ENCODE measurements at regions not wholly inside any gene's neighbourhood (a gene's known extent, or its start where the extent isn't known, plus 50 kb on each side); places are given as distances from the start of the nearest gene placed in this dataset.

DNA sequence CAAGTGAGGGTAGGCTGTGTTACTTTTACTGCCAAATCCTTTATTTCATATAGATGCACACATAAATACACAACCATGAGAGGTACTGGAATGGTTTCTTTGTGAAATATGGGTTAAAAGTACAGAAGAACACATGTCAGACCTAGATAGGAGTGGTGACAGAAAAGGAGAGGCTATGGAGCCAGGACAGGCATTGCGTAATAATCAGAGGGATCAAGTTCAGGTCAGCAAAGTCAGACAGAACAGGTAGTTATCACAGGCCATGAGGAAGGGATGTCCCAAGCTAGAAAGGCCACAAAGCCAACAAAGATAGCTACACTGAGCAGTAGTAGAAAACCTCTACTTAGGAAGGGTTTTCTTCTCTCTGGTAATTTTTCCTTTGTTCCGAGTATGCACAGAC is 272.6 kb downstream of the KCNN2 start:
- BruUV-seq (replicated peaks), result no TSS peak
- WGBS (ENCODE audit: insufficient coverage, insufficient replicate concordance, low lambda C conversion rate, missing lambda C conversion rate), result 48% methylated on average over 2 of the region's 2 CpGs
- POLR2A ChIA-PET, result no interaction called here

GRCh38 chr5:114612406-114612805 is 250.5 kb downstream of the KCNN2 start:
- Histone ChIP-seq H3K27ac (ENCODE audit: control insufficient read depth, insufficient read depth) (no peak overlapping the region), H2AFZ (ENCODE audit: control insufficient read depth, low read depth, low read length) (no peak overlapping the region), H3K79me2 (ENCODE audit: control insufficient read depth, insufficient read depth, low read length) (no peaks in the 10 kb centered on the region), H3K27me3 (replicated peaks in 1 of 2; ENCODE audit: control insufficient read depth in 2 of 2, insufficient read depth in 2 of 2, low read length in 1 of 2) (no peaks in the 10 kb centered on the region), H3K9ac (ENCODE audit: control insufficient read depth, insufficient read depth, low read length) (no peak overlapping the region), H3K4me2 (ENCODE audit: control insufficient read depth, insufficient read depth) (no peak overlapping the region), H3K36me3 (ENCODE audit: control insufficient read depth in 2 of 2, insufficient read depth in 2 of 2, low read length in 1 of 2) (no peaks in the 10 kb centered on the region), H3K9me3 (replicated peaks; ENCODE audit: control insufficient read depth, insufficient read depth, low read length) (no peaks in the 10 kb centered on the region), H4K20me1 (ENCODE audit: control insufficient read depth, insufficient read depth) (no peaks in the 10 kb centered on the region), H3K4me1 (ENCODE audit: control insufficient read depth, insufficient read depth, low read length) (no peaks in the 10 kb centered on the region), H3K4me3 (no peak overlapping the region)
- SMC1A ChIA-PET (ENCODE audit: uncharacterized antibody, unreplicated experiment), result no interaction called here
- no peak for ATAC-seq
- DNase-seq (ENCODE audit: low read depth, low spot score), result no peak
- no peak for FAIRE-seq
- RAD21 ChIA-PET (ENCODE audit: unreplicated experiment), result no interaction called here
- in situ Hi-C loops (cut with MboI) (no loop called here), intact Hi-C loops (cut with micrococcal nuclease; ENCODE audit: unreplicated experiment) (no loop called here)
- CTCF ChIA-PET, result no interaction called here
- no peak for TF ChIP-seq NRF1 (conservative IDR thresholded peaks at IDR 0.05; ENCODE audit: low read depth, low read length)
- no peak for TF ChIP-seq FOXK2 (IDR thresholded peaks at IDR 0.05)
- TF ChIP-seq USF2 (IDR thresholded peaks at IDR 0.05; ENCODE audit: borderline replicate concordance, low read depth, low read length), result no peak
- no peak for TF ChIP-seq ASH2L (IDR thresholded peaks at IDR 0.05; ENCODE audit: borderline replicate concordance, low read depth)
- TF ChIP-seq SIN3A (IDR thresholded peaks at IDR 0.05; ENCODE audit: low read depth, low read length), result no peak
- TF ChIP-seq, protein P1, sequence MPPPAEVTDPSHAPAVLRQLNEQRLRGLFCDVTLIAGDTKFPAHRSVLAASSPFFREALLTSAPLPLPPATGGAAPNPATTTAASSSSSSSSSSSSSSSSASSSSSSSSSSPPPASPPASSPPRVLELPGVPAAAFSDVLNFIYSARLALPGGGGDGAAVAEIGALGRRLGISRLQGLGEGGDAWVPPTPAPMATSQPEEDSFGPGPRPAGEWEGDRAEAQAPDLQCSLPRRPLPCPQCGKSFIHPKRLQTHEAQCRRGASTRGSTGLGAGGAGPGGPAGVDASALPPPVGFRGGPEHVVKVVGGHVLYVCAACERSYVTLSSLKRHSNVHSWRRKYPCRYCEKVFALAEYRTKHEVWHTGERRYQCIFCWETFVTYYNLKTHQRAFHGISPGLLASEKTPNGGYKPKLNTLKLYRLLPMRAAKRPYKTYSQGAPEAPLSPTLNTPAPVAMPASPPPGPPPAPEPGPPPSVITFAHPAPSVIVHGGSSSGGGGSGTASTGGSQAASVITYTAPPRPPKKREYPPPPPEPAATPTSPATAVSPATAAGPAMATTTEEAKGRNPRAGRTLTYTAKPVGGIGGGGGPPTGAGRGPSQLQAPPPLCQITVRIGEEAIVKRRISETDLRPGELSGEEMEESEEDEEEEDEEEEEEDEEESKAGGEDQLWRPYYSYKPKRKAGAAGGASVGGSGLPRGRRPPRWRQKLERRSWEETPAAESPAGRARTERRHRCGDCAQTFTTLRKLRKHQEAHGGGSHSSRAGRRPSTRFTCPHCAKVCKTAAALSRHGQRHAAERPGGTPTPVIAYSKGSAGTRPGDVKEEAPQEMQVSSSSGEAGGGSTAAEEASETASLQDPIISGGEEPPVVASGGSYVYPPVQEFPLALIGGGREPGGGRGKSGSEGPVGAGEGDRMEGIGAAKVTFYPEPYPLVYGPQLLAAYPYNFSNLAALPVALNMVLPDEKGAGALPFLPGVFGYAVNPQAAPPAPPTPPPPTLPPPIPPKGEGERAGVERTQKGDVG (CRISPR knock-in tag; IDR thresholded peaks at IDR 0.05), result no peak
- POLR2A ChIA-PET, result no interaction called here
- 28% methylated on average over 3 of the region's 3 CpGs for WGBS (ENCODE audit: insufficient coverage, insufficient replicate concordance, low lambda C conversion rate, missing lambda C conversion rate)
- BruUV-seq (replicated peaks), result no TSS peak

More for the DNA sequence above, 272.6 kb downstream of the KCNN2 start:
- no peak for ATAC-seq
- H4K20me1 ChIP-seq (ENCODE audit: control insufficient read depth, insufficient read depth), result no peaks in the 10 kb centered on the region
- H2AFZ ChIP-seq (ENCODE audit: control insufficient read depth, low read depth, low read length), result no peak overlapping the region
- no peaks in the 10 kb centered on the region for H3K9me3 ChIP-seq (replicated peaks; ENCODE audit: control insufficient read depth, insufficient read depth, low read length)
- no peak for DNase-seq (ENCODE audit: low read depth, low spot score)
- H3K79me2 ChIP-seq (ENCODE audit: control insufficient read depth, insufficient read depth, low read length), result no peaks in the 10 kb centered on the region
- intact Hi-C loops (cut with micrococcal nuclease; ENCODE audit: unreplicated experiment), result no loop called here
- H3K27me3 ChIP-seq (replicated peaks in 1 of 2; ENCODE audit: control insufficient read depth in 2 of 2, insufficient read depth in 2 of 2, low read length in 1 of 2), result no peaks in the 10 kb centered on the region
- H3K36me3 ChIP-seq (ENCODE audit: control insufficient read depth in 2 of 2, insufficient read depth in 2 of 2, low read length in 1 of 2), result no peaks in the 10 kb centered on the region
- ChIA-PET CTCF (no interaction called here), SMC1A (ENCODE audit: uncharacterized antibody, unreplicated experiment) (no interaction called here), RAD21 (ENCODE audit: unreplicated experiment) (no interaction called here)
- TF ChIP-seq TCF12 (IDR thresholded peaks at IDR 0.05; ENCODE audit: low read depth, low read length), result no peak
- TF ChIP-seq ZNF274 (IDR thresholded peaks at IDR 0.05; ENCODE audit: insufficient read depth, insufficient read length), result no peak
- TF ChIP-seq YBX1 (IDR thresholded peaks at IDR 0.05), result no peak
- no peak for TF ChIP-seq KLF5 (IDR thresholded peaks at IDR 0.05; ENCODE audit: partially characterized antibody)
- TF ChIP-seq, protein P2, sequence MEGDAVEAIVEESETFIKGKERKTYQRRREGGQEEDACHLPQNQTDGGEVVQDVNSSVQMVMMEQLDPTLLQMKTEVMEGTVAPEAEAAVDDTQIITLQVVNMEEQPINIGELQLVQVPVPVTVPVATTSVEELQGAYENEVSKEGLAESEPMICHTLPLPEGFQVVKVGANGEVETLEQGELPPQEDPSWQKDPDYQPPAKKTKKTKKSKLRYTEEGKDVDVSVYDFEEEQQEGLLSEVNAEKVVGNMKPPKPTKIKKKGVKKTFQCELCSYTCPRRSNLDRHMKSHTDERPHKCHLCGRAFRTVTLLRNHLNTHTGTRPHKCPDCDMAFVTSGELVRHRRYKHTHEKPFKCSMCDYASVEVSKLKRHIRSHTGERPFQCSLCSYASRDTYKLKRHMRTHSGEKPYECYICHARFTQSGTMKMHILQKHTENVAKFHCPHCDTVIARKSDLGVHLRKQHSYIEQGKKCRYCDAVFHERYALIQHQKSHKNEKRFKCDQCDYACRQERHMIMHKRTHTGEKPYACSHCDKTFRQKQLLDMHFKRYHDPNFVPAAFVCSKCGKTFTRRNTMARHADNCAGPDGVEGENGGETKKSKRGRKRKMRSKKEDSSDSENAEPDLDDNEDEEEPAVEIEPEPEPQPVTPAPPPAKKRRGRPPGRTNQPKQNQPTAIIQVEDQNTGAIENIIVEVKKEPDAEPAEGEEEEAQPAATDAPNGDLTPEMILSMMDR (IDR thresholded peaks at IDR 0.05 in 2 of 3, conservative IDR thresholded peaks at IDR 0.05 in 1 of 3; ENCODE audit: control insufficient read depth in 2 of 3, extremely low read depth in 1 of 3, insufficient read depth in 1 of 3, low read depth in 3 of 3, low read length in 3 of 3), result no peak
- no peak for TF ChIP-seq ZNF384 (IDR thresholded peaks at IDR 0.05; ENCODE audit: borderline replicate concordance, low read depth, low read length)
- TF ChIP-seq JUNB (IDR thresholded peaks at IDR 0.05), result no peak
- TF ChIP-seq EP300 (IDR thresholded peaks at IDR 0.05; ENCODE audit: borderline replicate concordance in 1 of 2, control insufficient read depth in 1 of 2, low read depth in 2 of 2, low read length in 2 of 2), result no peak
- H3K4me1 ChIP-seq (ENCODE audit: control insufficient read depth, insufficient read depth, low read length), result no peaks in the 10 kb centered on the region
- H3K4me3 ChIP-seq, result no peak overlapping the region
- in situ Hi-C loops (cut with MboI), result no loop called here
- H3K27ac ChIP-seq (ENCODE audit: control insufficient read depth, insufficient read depth), result no peak overlapping the region
- no peak overlapping the region for H3K9ac ChIP-seq (ENCODE audit: control insufficient read depth, insufficient read depth, low read length)
- FAIRE-seq, result no peak
- no peak overlapping the region for H3K4me2 ChIP-seq (ENCODE audit: control insufficient read depth, insufficient read depth)
